GM20000 (cell line): ENCODE measurements at regions not wholly inside any gene's neighbourhood (a gene's known extent, or its start where the extent isn't known, plus 50 kb on each side); places are given as distances from the start of the nearest gene placed in this dataset.

Source experiments
- DNase-seq: peaks from one replicate; pipeline ENCODE4 v3.0.0; 2012; ENCODE audit warnings: low spot score
- CTCF ChIP-seq: IDR thresholded peaks from 2 replicates; pipeline ENCODE4 v1.5.1; 2012; ENCODE audit warnings: mild to moderate bottlenecking, control low read depth; ENCODE audit errors: extremely low read depth, missing control alignments

- TF ChIP-seq CTCF = no peak
- no peak for DNase-seq
Observed at GRCh38 chr6:141492521-141493284, 640.0 kb upstream of the GJE1 start.

GRCh38 chr6:141491684-141492083 lies 641.0 kb upstream of the GJE1 start:
- no peak for DNase-seq
- TF ChIP-seq CTCF = no peak

- no peak for DNase-seq
- no peak for TF ChIP-seq CTCF
Observed at GRCh38 chr6:141490982-141491381, 641.7 kb upstream of the GJE1 start.

- no peak for TF ChIP-seq CTCF
- DNase-seq = peak; percentile 15
Observed at GRCh38 chr6:141488488-141488887, 644.2 kb upstream of the GJE1 start.

GRCh38 chr6:141486942-141487341 lies 645.8 kb upstream of the GJE1 start:
- TF ChIP-seq CTCF = no peak
- DNase-seq = no peak

- DNase-seq = peak; percentile 24
- TF ChIP-seq CTCF = no peak
Observed at GRCh38 chr6:141484711-141485110, 648.0 kb upstream of the GJE1 start.

GRCh38 chr6:141483598-141484061 lies 649.1 kb upstream of the GJE1 start:
- peak; percentile 45 for DNase-seq
- no peak for TF ChIP-seq CTCF
